Caco-2 (cell line): ENCODE measurements at regions not wholly inside any gene's neighbourhood (a gene's known extent, or its start where the extent isn't known, plus 50 kb on each side); places are given as distances from the start of the nearest gene placed in this dataset.

Experiments used
- BruUV-seq: library from RNA; stranded (reverse); fragments of 400-500 nt; replicated peaks from 2 replicates; lab custom pipeline; 2021; lab: Mats Ljungman, UMichigan
- CTCF ChIA-PET: fragments of 300-600 bp; sonication (Branson Sonifier 250); formaldehyde crosslinking; loops from one replicate; lab custom pipeline; 2022; ENCODE audit warnings: antibody characterized with exemption; lab: Charles Lee
- POLR2A ChIA-PET: fragments of 300-600 bp; sonication (Branson Sonifier 250); formaldehyde crosslinking; loops from one replicate; lab custom pipeline; 2022; ENCODE audit warnings: antibody characterized with exemption; lab: Charles Lee
- DNase-seq, 2 experiments: peaks; one replicate each; pipeline versions ENCODE4 v3.0.0 to v3.0.0-alpha.2; 2020 to 2022
- H3K27me3 ChIP-seq: replicated peaks from 2 replicates; pipeline ENCODE4 v1.6.0; 2011; ENCODE audit warnings: low read length; ENCODE audit not compliant: control insufficient read depth, insufficient read depth
- H3K36me3 ChIP-seq: 2 replicates; pipeline ENCODE4 v1.5.1; 2011; ENCODE audit warnings: low read length; ENCODE audit not compliant: control insufficient read depth, insufficient read depth
- H3K4me1 ChIP-seq: fragments of 250-450 bp; sonication (Bioruptor Pico); 2 replicates; pipeline ENCODE4 v1.5.1; 2020; ENCODE audit warnings: mild to moderate bottlenecking
- H3K4me3 ChIP-seq: 2 replicates; pipeline ENCODE4 v1.5.1; 2011; ENCODE audit warnings: low read depth, mild to moderate bottlenecking, control low read depth, low read length
- H3K9me3 ChIP-seq: fragments of 250-450 bp; sonication (Bioruptor Pico); 2 replicates; pipeline ENCODE4 v1.5.1; 2020; ENCODE audit warnings: mild to moderate bottlenecking, moderate library complexity
- H3K27ac Mint-ChIP-seq: one replicate; pipeline ENCODE4 v1.8.0; 2022; ENCODE audit warnings: mixed read lengths; ENCODE audit not compliant: unreplicated experiment
- H3K27me3 Mint-ChIP-seq: one replicate; pipeline ENCODE4 v1.8.0; 2022; ENCODE audit warnings: mixed read lengths; ENCODE audit not compliant: insufficient read depth, unreplicated experiment
- H3K36me3 Mint-ChIP-seq: one replicate; pipeline ENCODE4 v1.8.0; 2022; ENCODE audit warnings: mild to moderate bottlenecking, mixed read lengths; ENCODE audit not compliant: insufficient read depth, unreplicated experiment
- H3K4me1 Mint-ChIP-seq: one replicate; pipeline ENCODE4 v1.8.0; 2022; ENCODE audit warnings: low read depth, mixed read lengths; ENCODE audit not compliant: unreplicated experiment
- H3K4me3 Mint-ChIP-seq: one replicate; pipeline ENCODE4 v1.8.0; 2022; ENCODE audit warnings: mild to moderate bottlenecking, moderate library complexity, mixed read lengths; ENCODE audit not compliant: unreplicated experiment
- H3K9me3 Mint-ChIP-seq: one replicate; pipeline ENCODE4 v1.8.0; 2022; ENCODE audit warnings: mixed read lengths; ENCODE audit not compliant: unreplicated experiment
- intact Hi-C: fragments of 100-400 bp; cut with micrococcal nuclease; formaldehyde crosslinking; loops from one replicate; pipeline ENCODE4 v1.10.0; 2022; ENCODE audit not compliant: unreplicated experiment
- TF ChIP-seq, protein P1 (sequence below), 2 experiments: fragments of 200-600 bp in 1 of 2; IDR thresholded peaks; 1 replicate in 1 of 2; 2 replicates in 1 of 2; pipeline versions ENCODE4 v1.5.1 to v1.8.0; 2011 to 2022; ENCODE audit warnings: antibody characterized with exemption in 1 of 2, control low read depth in 1 of 2, inconsistent platforms in 1 of 2, low read depth in 1 of 2, low read length in 1 of 2, mild to moderate bottlenecking in 1 of 2, moderate library complexity in 1 of 2; ENCODE audit not compliant: insufficient read depth in 1 of 2, severe bottlenecking in 1 of 2, unreplicated experiment in 1 of 2

GRCh38 chr11:15580056-15580774 lies 465.5 kb downstream of the INSC start:
- no peaks in the 10 kb centered on the region for H3K9me3 Mint-ChIP-seq
- DNase-seq, result no peak
- Histone ChIP-seq H3K9me3 (no peaks in the 10 kb centered on the region), H3K36me3 (no peaks in the 10 kb centered on the region), H3K4me1 (no peaks in the 10 kb centered on the region), H3K27me3 (0 out of 2 replicates have a peak, but pooled peaks cover 1% of the 10 kb centered on the region), H3K4me3 (no peak overlapping the region)
- no peaks in the 10 kb centered on the region for H3K27me3 Mint-ChIP-seq
- BruUV-seq, result no TSS peak
- intact Hi-C loops, result no loop called here
- no peaks in the 10 kb centered on the region for H3K4me1 Mint-ChIP-seq
- H3K36me3 Mint-ChIP-seq, result no peaks in the 10 kb centered on the region
- TF ChIP-seq, protein P1, sequence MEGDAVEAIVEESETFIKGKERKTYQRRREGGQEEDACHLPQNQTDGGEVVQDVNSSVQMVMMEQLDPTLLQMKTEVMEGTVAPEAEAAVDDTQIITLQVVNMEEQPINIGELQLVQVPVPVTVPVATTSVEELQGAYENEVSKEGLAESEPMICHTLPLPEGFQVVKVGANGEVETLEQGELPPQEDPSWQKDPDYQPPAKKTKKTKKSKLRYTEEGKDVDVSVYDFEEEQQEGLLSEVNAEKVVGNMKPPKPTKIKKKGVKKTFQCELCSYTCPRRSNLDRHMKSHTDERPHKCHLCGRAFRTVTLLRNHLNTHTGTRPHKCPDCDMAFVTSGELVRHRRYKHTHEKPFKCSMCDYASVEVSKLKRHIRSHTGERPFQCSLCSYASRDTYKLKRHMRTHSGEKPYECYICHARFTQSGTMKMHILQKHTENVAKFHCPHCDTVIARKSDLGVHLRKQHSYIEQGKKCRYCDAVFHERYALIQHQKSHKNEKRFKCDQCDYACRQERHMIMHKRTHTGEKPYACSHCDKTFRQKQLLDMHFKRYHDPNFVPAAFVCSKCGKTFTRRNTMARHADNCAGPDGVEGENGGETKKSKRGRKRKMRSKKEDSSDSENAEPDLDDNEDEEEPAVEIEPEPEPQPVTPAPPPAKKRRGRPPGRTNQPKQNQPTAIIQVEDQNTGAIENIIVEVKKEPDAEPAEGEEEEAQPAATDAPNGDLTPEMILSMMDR (IDR thresholded peaks at IDR 0.05; ENCODE audit: insufficient read depth in 1 of 2, low read depth in 1 of 2, low read length in 1 of 2, severe bottlenecking in 1 of 2, unreplicated experiment in 1 of 2), result no peak
- H3K27ac Mint-ChIP-seq, result no peak overlapping the region
- ChIA-PET CTCF (no interaction called here), POLR2A (no interaction called here)
- no peak overlapping the region for H3K4me3 Mint-ChIP-seq

GRCh38 chr11:15580775-15581095 lies 466.0 kb downstream of the INSC start:
- intact Hi-C loops, result no loop called here
- Mint-ChIP-seq H3K4me1 (no peaks in the 10 kb centered on the region), H3K27ac (no peak overlapping the region), H3K36me3 (no peaks in the 10 kb centered on the region), H3K27me3 (no peaks in the 10 kb centered on the region), H3K9me3 (no peaks in the 10 kb centered on the region), H3K4me3 (no peak overlapping the region)
- ChIA-PET POLR2A (no interaction called here), CTCF (no interaction called here)
- BruUV-seq, result no TSS peak
- H3K36me3 ChIP-seq, result no peaks in the 10 kb centered on the region
- no peak for DNase-seq
- no peaks in the 10 kb centered on the region for H3K4me1 ChIP-seq
- 0 out of 2 replicates have a peak, but pooled peaks cover 1% of the 10 kb centered on the region for H3K27me3 ChIP-seq
- TF ChIP-seq, protein P1 (IDR thresholded peaks at IDR 0.05; ENCODE audit: insufficient read depth in 1 of 2, low read depth in 1 of 2, low read length in 1 of 2, severe bottlenecking in 1 of 2, unreplicated experiment in 1 of 2), result no peak
- no peak overlapping the region for H3K4me3 ChIP-seq
- H3K9me3 ChIP-seq, result no peaks in the 10 kb centered on the region

DNA sequence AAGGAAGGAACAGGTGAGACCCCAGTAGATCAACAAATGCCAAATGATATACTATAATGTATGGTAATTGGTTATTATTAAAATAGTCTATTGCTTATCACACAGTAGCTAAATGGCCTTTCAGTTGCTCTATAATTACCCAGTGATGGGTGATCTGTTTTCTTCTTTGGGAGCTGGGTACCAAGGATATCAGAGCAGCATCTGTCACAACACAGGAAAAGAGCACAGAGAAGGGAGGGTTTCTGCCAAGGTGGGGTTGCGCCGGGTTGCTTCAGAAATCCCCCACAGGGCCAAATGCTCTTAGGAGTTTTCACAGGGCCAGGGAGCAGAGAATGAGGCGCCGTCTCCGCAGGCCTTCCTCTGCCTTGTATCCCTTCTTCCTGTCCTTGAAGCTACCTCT lies 469.4 kb downstream of the INSC start:
- H3K36me3 ChIP-seq, result no peaks in the 10 kb centered on the region
- Mint-ChIP-seq H3K36me3 (no peaks in the 10 kb centered on the region), H3K27me3 (no peaks in the 10 kb centered on the region), H3K27ac (no peak overlapping the region), H3K4me3 (no peak overlapping the region), H3K9me3 (no peaks in the 10 kb centered on the region), H3K4me1 (no peaks in the 10 kb centered on the region)
- H3K9me3 ChIP-seq, result no peaks in the 10 kb centered on the region
- ChIA-PET CTCF (no interaction called here), POLR2A (no interaction called here)
- DNase-seq, result no peak
- H3K27me3 ChIP-seq, result no peaks in the 10 kb centered on the region
- BruUV-seq, result no TSS peak
- H3K4me3 ChIP-seq, result no peak overlapping the region
- intact Hi-C loops, result no loop called here
- H3K4me1 ChIP-seq, result no peaks in the 10 kb centered on the region
- TF ChIP-seq, protein P1 (IDR thresholded peaks at IDR 0.05; ENCODE audit: insufficient read depth in 1 of 2, low read depth in 1 of 2, low read length in 1 of 2, severe bottlenecking in 1 of 2, unreplicated experiment in 1 of 2), result no peak
